Hematopoietic multipotent progenitor cell treated with erythropoietin and hydrocortisone succinate and interleukin-3 and kit ligand, for 4 days (in vitro differentiated cells): ENCODE measurements at regions not wholly inside any gene's neighbourhood (a gene's known extent, or its start where the extent isn't known, plus 50 kb on each side); places are given as distances from the start of the nearest gene placed in this dataset.

Source experiments
- DNase-seq: peaks from one replicate; pipeline ENCODE4 v3.0.0-alpha.2; 2015

- DNase-seq, result no peak
Measured at GRCh38 chr2:188078534-188078933, 213.1 kb upstream of the GULP1 start.

- no peak for DNase-seq
Measured at GRCh38 chr2:188079196-188079595, 212.5 kb upstream of the GULP1 start.

- DNase-seq, result no peak
Measured at GRCh38 chr2:188085421-188085820, 206.3 kb upstream of the GULP1 start.

GRCh38 chr2:188089901-188090300 is 201.8 kb upstream of the GULP1 start:
- no peak for DNase-seq

- no peak for DNase-seq
Measured at GRCh38 chr2:188091220-188091619, 200.5 kb upstream of the GULP1 start.

GRCh38 chr2:188092734-188093133 is 198.9 kb upstream of the GULP1 start:
- DNase-seq, result no peak

- DNase-seq, result no peak
Measured at GRCh38 chr2:188096910-188097309, 194.8 kb upstream of the GULP1 start.

GRCh38 chr2:188102881-188103280 is 188.8 kb upstream of the GULP1 start:
- DNase-seq, result no peak

GRCh38 chr2:188114014-188114413 is 177.7 kb upstream of the GULP1 start:
- peak; percentile 1 for DNase-seq

- no peak for DNase-seq
Measured at GRCh38 chr2:188117706-188118105, 174.0 kb upstream of the GULP1 start.

GRCh38 chr2:188118431-188118830 is 173.2 kb upstream of the GULP1 start:
- no peak for DNase-seq

GRCh38 chr2:188119112-188119838 is 172.4 kb upstream of the GULP1 start:
- no peak for DNase-seq

GRCh38 chr2:188122985-188123384 is 168.7 kb upstream of the GULP1 start:
- DNase-seq, result no peak

GRCh38 chr2:188129677-188130076 is 162.0 kb upstream of the GULP1 start:
- DNase-seq, result no peak

- no peak for DNase-seq
Measured at GRCh38 chr2:188130317-188130716, 161.4 kb upstream of the GULP1 start.

- DNase-seq, result no peak
Measured at GRCh38 chr2:188131281-188131680, 160.4 kb upstream of the GULP1 start.

GRCh38 chr2:188132385-188132784 is 159.3 kb upstream of the GULP1 start:
- DNase-seq, result no peak

GRCh38 chr2:188134241-188134640 is 157.4 kb upstream of the GULP1 start:
- DNase-seq, result no peak

- no peak for DNase-seq
Measured at GRCh38 chr2:188138313-188138712, 153.4 kb upstream of the GULP1 start.

- no peak for DNase-seq
Measured at GRCh38 chr2:188142088-188142487, 149.6 kb upstream of the GULP1 start.

GRCh38 chr2:188142636-188143295 is 148.9 kb upstream of the GULP1 start:
- DNase-seq, result no peak

GRCh38 chr2:188145885-188146284 is 145.8 kb upstream of the GULP1 start:
- no peak for DNase-seq

- no peak for DNase-seq
Measured at GRCh38 chr2:188146888-188147287, 144.8 kb upstream of the GULP1 start.

- no peak for DNase-seq
Measured at GRCh38 chr2:188151670-188152069, 140.0 kb upstream of the GULP1 start.
